HG03460 (cell line): ENCODE measurements at regions not wholly inside any gene's neighbourhood (a gene's known extent, or its start where the extent isn't known, plus 50 kb on each side); places are given as distances from the start of the nearest gene placed in this dataset.

Experiments
- ATAC-seq: cut with Tn5 transposase; IDR thresholded peaks from one replicate; pipeline ENCODE4 v1.9.1; 2021; ENCODE audit not compliant: unreplicated experiment

DNA sequence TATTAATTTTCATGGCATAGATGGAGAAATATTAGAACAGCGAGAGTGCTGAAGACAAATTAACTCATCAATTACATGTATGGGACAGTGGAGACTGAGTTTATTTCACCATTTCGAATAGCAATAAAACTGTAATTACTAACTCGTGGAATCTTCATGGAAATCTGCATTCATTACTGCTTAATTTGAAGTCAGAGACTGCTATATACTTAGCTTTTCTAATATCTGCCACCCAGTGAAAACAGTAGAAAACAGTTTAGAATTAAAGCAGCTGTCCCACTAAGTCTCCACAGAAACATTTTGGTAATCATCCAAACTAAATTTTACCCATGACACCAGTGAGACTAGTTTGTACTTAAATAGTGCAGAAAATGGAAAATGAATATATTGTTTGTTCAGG is 56.8 kb downstream of the IZUMO3 start:
- no peak for ATAC-seq

DNA sequence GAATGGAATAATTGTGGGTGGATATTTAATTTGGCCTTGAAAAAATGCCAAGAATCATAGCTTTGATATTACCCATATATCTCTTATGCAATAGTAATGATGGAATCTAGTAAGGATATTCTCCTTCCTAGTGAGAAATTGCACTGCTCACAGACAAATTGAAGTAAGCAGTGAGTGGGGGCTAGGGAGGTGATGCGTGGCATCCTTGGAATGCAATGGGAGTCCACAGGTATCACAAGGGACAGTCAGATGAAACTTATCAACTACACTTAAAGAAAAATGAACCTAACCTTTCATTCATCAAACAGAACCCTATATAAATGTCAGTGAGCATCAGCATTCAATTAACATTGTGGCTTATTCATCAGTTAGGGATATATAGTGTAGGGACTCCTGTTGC is 57.8 kb downstream of the IZUMO3 start:
- no peak for ATAC-seq

DNA sequence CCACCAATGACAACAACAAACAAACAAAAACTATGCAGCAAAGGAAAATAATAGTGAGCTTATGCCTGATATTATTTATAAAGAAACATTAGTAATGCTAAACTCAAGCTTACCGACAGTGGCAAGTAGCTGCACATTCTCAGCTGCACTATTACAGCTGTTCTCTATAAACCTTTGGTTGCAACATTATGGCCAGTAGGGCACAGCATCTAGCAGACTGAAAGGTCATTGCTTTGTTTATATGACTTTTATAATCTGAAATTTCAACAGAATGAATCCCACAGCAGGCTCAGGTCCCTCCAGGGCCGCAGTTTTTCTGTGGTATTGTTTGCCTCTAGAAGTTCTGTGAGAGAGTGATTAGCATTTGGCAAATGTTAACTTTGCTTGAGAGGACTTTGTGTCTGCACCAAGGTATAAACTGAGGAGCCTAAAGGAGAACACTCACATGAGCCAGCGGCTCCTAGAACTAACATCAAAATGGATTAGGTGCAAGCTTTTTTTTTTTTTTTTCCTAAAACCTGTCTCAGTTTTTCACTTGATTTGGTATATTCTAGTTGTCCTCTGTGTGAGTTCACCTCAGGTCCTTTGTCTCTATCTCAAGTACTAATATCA is 58.3 kb downstream of the IZUMO3 start:
- no peak for ATAC-seq

DNA sequence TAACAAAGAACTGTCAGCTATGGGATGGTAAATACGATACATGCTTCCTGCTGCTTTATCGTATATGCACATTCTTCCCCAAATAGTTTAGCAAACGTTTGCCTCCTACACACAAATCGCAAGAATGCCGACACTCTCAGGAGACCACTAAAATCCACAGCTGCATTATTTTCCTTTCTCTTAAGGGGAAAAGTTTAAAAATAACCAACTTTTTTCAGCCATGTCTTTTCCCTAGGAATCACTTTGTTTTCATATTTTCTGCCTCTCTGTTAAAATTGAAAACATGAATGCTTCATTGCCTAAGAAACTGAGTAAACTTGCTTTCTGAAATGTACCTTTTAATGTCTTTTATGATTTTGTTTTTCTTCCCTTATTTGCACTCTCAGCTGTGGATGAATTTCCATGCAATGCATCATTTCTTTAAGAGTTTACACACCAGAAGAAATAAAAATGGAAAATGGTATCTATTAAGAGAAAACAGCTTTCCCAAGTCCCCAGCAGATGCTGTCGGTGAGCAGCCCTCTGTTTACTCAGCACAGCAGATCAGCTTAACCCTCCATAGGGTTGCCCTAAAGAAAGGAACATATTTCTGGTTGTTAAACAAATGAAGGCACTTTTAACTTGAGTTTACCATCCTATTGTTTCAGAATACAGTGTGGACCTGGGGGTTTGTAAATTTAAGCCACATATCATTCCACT is 66.2 kb downstream of the IZUMO3 start:
- no peak for ATAC-seq

DNA sequence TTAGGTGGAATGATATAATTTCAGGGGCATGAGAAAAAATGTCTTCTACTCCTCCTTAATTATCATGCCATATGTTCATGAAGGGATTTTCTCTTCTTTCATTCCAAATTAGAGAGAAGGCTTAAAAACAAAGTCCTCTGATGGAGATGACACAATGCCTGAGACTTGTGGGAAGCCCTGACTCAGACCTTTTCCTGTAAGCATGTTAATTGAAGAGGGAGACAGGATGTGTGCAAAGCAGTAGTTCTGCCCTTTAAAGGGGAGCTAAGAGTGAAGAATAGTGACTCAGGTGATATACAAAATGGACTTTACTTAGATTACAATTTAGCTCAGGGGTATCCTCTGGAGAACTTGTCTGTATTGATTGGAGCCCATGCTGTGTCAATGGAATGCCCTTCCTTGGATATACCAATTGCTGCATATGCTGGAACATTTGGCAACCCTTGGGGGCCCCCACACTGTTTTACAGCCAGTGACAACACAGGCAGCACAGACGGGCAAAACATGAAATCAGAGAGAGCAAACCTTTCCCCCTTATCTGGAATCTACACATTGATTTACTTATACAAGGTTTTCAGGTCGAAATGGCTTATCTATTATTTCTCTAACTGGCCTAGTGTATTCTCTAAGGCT is 81.3 kb downstream of the IZUMO3 start:
- ATAC-seq = no peak

DNA sequence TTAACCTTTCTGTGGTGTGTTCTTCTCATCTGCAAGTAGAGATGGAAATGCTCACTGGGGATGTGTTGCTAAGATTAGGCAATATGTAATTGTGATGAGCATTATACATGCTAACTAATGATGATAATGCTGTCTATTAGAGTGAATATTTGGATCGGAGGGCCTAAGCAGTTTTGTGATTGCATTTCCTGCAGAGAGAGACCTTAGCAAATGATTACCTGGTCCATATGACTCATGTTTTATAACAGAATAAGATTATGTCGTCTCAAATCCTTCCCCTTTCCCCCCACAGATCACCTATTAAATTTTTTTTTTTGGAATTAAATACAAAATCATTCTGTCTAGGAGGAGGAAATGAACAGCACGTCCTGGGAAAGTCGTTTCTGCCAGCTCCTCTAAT is 82.7 kb downstream of the IZUMO3 start:
- no peak for ATAC-seq

DNA sequence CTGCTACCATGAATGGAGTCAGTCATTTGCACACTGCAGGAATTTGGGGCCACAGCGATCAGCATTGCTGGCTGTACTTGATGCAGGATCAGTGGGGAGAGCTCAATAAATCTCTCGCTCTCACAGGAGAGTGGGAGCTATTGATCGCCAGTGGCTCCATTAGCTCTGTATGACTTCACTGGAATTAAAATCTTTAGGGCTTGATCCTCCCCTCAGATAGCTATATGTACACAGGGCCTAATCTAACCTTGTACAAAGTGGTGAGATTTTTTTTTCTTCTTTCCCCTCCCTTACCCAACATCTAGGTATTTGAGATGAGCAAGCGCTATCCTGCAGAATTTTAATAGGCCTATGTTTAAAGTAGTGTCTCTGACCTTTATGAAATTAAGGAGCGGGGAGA is 84.9 kb downstream of the IZUMO3 start:
- no peak for ATAC-seq

DNA sequence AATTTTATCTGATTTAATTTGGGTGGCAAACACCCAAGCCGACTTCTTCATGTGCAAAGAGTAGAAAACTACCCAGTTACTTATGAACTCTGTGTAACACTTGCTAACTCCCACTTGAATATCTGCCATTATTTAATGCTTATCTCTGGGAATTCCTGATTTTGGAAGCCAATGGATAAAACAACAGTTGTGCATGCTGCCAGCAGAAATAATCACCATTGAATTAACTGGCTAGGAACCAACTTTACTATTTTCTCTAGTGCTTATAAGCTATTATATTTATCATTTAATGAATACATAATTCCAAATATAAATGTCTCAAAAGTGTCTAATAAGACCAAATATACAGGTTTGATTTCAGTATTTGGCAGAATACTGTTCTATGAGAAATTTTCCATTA is 85.7 kb downstream of the IZUMO3 start:
- ATAC-seq = no peak

DNA sequence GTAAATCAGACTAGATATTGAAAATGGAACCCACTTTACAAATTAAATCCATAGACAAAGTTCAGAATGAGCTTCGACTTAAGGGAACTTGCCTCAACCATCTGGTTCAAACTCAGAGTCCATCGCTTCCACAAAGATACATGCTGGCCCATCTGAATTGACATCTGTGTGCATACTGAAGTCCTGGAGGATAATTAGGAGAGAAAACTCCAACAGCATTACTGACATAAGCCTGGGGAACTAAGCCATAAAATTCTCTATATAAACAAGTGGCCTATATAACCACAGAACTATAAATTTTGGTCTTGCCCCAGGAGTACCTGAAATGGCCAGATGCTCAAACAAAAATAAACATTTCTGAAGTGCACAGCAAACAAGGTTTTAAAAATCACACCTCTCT is 94.4 kb downstream of the IZUMO3 start:
- no peak for ATAC-seq

DNA sequence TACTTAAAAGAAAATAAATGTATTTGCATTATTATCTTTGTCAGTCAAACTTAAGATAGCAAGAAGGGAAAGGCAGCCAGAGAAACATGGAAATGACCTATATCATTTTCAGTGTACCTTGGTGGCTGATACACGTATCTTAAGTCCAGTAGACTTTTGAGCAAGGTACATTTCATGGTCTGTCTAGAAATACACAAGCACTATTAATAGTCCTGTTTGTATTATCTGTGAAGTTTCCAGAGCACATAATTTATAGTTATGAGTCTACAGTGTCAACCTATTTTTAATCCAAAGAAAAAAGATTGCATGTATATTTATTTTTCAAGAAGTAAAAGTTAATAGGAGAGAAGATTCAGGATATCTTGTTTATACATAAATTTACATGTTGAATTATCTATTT is 95.7 kb downstream of the IZUMO3 start:
- no peak for ATAC-seq

DNA sequence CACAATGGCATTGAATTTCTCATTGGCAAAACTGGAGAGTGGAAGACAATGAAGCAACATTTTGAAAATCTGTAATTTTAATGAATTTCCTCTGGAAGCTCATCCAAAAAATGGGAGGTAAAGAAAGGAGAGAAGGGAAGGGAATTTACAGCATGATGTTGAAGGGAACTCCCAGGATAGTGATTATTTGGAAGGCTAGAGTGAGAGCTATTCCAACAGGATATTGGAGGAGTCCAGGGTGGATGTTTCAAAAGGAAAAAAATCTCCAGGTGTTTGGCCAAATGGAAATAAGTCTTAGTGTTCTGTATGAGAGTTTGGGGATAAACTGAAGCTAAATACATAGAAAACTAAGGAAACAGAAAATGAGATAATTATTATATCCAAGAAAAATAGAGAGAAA is 106.2 kb downstream of the IZUMO3 start:
- no peak for ATAC-seq

DNA sequence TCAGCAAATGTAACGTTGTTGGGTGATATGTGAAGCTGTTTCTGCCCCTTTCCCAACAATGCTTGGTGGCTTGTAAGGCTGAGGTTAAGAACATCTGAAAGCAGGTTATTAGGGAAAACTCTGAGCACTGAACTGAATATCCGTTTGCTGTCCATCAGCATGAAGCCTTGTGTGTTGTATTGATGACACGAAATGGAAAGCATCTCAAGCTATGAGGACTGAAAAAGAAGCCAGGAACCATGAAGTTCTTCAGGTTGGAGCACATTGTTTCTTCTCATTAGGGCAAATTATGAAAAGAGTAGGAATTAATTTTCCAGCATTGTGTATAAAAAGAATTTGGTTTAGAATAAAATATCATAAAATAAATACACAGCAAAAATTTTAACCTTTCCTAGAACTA is 106.8 kb downstream of the IZUMO3 start:
- no peak for ATAC-seq

DNA sequence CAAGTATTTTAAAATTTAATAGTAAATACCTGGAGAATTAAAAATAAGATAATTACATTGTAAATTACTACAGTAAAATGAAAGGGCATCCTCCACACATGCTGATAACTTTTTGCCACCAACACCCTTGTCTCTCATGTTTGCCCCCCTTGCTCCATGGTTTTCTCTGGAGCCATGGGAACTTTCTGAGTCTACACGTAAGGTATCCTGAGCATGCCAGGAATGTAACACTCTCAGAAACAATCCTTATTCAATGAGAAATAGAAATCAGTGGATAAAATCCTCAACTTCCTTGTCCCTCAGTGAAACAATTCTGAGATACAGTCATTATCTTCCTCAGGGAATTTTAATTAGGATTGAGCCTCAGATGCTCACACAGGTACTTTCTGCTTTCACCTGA is 108.9 kb downstream of the IZUMO3 start:
- ATAC-seq = no peak

DNA sequence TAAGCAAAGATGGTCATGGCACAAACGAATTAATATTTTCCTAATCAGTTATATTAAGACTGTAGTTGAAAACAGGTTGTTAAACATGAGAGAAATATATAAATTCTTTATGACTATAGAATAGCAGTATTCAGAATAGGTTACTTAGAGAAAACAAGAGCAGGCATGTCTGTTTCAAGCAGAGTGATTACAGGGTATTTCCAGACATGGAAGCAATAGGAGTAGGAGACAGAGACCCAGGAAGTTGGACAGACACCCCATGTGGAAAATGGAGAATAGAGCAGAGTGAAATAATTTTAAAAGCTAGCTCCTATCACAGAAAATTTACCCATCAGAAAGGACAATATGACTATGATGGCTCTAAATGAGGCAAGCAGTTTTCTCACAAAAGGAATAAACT is 111.5 kb downstream of the IZUMO3 start:
- ATAC-seq = no peak

DNA sequence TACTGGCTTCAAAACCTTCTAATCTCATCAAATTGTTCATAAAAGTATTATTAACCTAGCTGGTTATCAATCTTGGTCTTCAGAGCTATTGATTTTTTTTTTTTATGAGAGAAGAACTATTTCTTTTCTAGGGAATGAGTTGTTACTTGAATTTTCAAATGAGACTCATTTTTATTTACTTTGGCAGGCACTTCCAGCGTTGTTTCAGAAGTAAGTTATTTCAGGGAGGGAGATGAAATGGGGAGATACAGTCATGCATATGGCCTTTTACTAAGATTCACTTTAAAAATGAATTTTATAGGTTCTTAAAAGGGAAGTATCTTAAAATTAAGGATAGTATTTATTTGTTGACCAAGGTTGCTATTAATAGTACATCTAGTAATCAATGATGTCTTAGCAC is 129.6 kb downstream of the IZUMO3 start:
- no peak for ATAC-seq

DNA sequence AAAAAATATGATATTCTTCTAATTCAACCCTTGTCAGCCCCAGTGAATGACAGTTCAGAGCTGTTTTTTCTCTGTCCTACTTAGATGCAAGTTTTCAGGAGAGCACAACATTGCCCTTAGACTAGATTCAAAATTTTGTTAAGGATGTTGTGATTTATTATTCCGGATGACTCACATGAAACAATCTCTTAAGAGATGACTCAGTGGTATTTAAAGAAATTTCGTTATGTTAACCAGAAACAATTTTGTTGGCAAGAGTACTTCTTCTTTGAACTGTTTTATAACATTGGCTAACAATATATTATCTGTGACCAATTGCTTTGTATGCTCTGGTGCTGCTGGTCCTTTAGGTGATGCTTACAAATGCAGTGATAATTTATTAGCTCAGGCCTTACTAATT is 132.0 kb downstream of the IZUMO3 start:
- ATAC-seq = no peak

DNA sequence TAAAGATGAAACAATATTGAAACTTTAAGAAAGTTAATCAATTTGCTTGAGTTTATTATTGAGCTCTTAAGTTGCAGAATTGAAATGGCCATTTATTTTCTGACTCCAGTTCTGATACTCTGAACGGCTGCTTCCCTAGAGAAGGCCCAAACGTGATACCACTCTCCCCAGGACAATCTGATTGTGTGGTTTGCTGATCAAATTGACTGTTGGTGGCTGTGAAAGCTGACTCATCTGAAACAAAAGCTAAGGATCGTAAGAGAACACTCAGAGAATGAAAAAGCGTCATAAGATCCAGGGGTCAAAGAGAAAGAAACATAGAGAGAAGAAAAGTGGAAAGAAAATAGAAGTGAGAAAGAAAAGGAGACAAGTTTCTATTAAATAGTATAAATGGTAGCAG is 147.2 kb downstream of the IZUMO3 start:
- ATAC-seq = no peak

DNA sequence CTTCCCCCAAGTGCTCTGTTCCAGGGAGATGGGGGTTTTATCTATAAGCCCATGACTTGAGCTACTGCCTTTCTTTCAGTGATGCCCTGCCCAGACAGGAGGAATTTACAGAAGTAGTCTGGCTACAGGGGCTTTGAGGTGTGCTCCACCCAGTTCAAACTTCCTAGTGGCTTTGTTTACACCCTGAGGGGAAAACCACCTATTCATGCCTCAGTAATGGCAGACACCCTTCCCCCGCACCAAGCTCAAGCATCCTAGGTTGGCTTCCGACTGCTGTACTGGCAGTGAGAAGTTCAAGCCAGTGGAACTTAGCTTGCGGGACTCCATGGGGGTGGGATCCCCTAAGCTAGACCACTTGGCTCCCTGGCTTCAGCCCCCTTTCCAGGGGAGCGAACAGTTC is 154.6 kb downstream of the IZUMO3 start:
- no peak for ATAC-seq

DNA sequence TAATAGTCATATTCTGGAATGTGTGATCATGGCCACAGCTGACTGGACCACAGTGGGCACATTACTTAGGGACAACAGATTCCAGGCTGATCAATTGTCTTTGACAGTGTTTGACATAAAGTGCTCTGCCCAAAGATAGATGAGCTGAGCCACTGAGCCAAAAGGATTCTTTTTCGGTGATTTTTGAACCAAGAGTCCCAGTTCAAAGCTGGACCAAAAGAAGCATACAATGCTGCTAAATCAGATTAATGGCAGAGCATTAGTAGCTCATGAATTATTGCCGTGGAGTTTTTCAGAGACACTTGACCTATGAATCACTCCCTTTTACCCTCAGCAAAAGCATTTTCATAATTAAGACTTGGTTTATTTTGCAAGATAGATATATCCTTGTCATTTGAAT is 160.6 kb downstream of the IZUMO3 start:
- ATAC-seq = no peak

DNA sequence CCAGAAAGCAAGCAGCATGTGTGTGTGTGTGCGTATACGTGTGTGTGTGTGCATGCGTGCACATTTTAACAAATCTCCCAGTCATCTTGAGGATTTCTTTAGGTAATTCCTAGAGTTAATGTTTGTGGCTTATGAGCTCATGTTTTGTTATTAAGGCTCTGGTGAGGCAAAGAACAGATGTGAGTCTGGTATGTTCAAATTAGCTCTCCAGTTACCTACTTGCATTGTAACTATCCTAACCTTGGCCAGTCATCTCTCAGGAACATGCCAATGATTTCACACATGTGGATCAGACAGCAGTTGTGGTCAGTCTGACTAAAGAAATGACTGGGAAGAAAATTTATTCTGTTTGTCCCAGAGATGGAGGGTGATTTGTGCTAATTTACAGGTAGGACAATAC is 163.1 kb downstream of the IZUMO3 start:
- no peak for ATAC-seq

DNA sequence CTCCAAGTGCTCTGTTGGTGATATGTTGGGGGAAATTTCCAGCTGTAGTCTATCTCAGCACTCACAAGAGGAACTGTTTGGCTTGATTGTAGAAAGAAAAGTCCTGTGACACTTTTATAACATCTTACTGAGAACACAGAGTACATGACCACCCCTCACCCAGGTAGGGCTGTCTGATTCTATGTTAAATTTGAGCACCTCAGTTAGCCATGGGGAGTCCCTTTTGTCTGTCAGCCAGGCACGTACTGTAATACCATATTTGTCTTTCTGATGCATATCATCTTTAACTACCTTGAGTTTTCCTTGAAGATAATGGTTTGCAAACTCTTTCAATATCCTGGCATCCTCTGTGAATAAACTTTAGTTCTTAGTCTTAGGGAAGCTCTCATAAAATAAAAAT is 164.5 kb downstream of the IZUMO3 start:
- no peak for ATAC-seq

DNA sequence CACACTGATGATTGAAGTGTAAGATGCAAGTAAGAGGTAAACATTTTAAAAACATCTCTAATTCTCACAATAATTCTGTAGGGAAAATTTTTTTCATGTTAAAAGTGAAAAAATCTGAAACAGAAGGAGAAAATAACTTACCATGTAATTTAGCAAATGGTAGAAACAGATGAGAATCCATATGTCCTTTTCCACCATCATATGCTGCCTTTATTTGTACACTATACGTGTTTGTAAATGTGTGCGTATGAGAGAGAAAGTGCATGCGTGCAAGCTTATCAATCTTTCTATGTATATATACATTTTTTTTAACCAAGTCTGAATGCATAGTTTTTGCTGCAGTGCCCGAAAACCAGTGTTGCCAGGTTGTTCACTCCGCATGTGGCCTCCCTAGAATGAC is 186.7 kb downstream of the IZUMO3 start:
- ATAC-seq = no peak

DNA sequence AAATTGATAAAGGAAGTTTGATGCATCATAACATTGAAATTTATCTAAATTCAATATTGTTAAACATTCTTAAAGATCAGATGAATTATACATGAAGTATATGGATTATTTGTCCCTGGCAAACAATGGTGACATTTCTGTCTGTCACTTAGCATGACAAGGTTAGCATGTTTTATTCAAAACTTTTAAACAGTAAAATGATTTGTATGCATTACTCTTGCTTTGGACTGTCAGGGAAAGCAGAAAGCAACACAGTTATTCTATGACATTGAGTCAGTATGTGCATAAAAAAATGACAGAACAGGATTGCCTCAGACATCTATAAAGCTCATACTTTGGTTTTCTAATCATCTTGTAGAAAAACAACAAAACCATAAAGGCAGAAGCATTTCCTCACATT is 193.7 kb downstream of the IZUMO3 start:
- no peak for ATAC-seq
